Smooth muscle cell (in vitro differentiated cells): ENCODE measurements at regions not wholly inside any gene's neighbourhood (a gene's known extent, or its start where the extent isn't known, plus 50 kb on each side); places are given as distances from the start of the nearest gene placed in this dataset.
"Not testable (repeated sequence)": the region's sequence is repeated elsewhere in the genome, so short reads cannot be mapped to it uniquely, and the experiment has no call there.

Experiments
- DNase-seq: peaks from one replicate; lab custom pipeline; 2025; ENCODE audit not compliant: unreplicated experiment; lab: John Stamatoyannopoulos, UW
- H2AFZ ChIP-seq: fragments of 200-600 bp; sonication (generic); 2 replicates; pipeline ENCODE4 v1.6.0; 2016; ENCODE audit warnings: antibody characterized with exemption, low read depth, mild to moderate bottlenecking
- H3F3A ChIP-seq: fragments of 200-600 bp; sonication (generic); 2 replicates; pipeline ENCODE4 v1.6.0; 2017; ENCODE audit warnings: antibody characterized with exemption, low read depth
- H3K27ac ChIP-seq: fragments of 200-600 bp; sonication (generic); 2 replicates; pipeline ENCODE4 v1.5.1; 2016; ENCODE audit warnings: low read depth, mild to moderate bottlenecking
- H3K27me3 ChIP-seq: fragments of 200-600 bp; sonication (generic); 2 replicates; pipeline ENCODE4 v1.6.1; 2016; ENCODE audit warnings: low read depth, mild to moderate bottlenecking
- H3K36me3 ChIP-seq: fragments of 200-600 bp; sonication (generic); 2 replicates; pipeline ENCODE4 v1.5.1; 2016; ENCODE audit warnings: low read depth
- H3K4me1 ChIP-seq: fragments of 200-600 bp; sonication (generic); 2 replicates; pipeline ENCODE4 v1.5.1; 2016; ENCODE audit warnings: low read depth
- H3K4me2 ChIP-seq: fragments of 200-600 bp; sonication (generic); 2 replicates; pipeline ENCODE4 v1.6.0; 2016; ENCODE audit warnings: mild to moderate bottlenecking
- H3K4me3 ChIP-seq: fragments of 200-600 bp; sonication (generic); 2 replicates; pipeline ENCODE4 v1.5.1; 2016; ENCODE audit warnings: mild to moderate bottlenecking
- H3K79me2 ChIP-seq: fragments of 200-600 bp; sonication (generic); 2 replicates; pipeline ENCODE4 v1.6.0; 2016; ENCODE audit warnings: low read depth, mild to moderate bottlenecking
- H3K9ac ChIP-seq: fragments of 200-600 bp; sonication (generic); 2 replicates; pipeline ENCODE4 v1.6.0; 2016; ENCODE audit warnings: low read depth
- H3K9me3 ChIP-seq: fragments of 200-600 bp; sonication (generic); replicated peaks from 2 replicates; pipeline ENCODE4 v1.5.1; 2016; ENCODE audit warnings: low read depth
- H4K20me1 ChIP-seq: fragments of 200-600 bp; sonication (generic); 2 replicates; pipeline ENCODE4 v1.6.0; 2016; ENCODE audit warnings: low read depth
- CTCF ChIP-seq: fragments of 200-600 bp; sonication (generic); IDR thresholded peaks from 2 replicates; pipeline ENCODE4 v1.5.1; 2017; ENCODE audit warnings: borderline replicate concordance, mild to moderate bottlenecking, antibody characterized with exemption; ENCODE audit not compliant: insufficient read depth, poor library complexity, severe bottlenecking
- WGBS: methylation state at CpG from one replicate; pipeline ENCODE4 v1.1.7; 2016; ENCODE audit warnings: low lambda C conversion rate; 5-methylcytosine and 5-hydroxymethylcytosine counted together

- H3K27ac ChIP-seq, result peak overlapping the region; percentile 53
- H3F3A ChIP-seq, result no peaks in the 10 kb centered on the region
- no peaks in the 10 kb centered on the region for H3K79me2 ChIP-seq
- no peak overlapping the region for H3K4me3 ChIP-seq
- WGBS, result 74% methylated on average over 8 of the region's 8 CpGs
- H3K9me3 ChIP-seq, result no peaks in the 10 kb centered on the region
- no peak overlapping the region for H2AFZ ChIP-seq
- TF ChIP-seq CTCF, result no peak
- H4K20me1 ChIP-seq, result no peaks in the 10 kb centered on the region
- no peak for DNase-seq
- H3K4me2 ChIP-seq, result peak overlapping the region; percentile 49
- H3K4me1 ChIP-seq, result no peaks in the 10 kb centered on the region
- H3K9ac ChIP-seq, result peak overlapping the region; percentile 0
- H3K36me3 ChIP-seq, result no peaks in the 10 kb centered on the region
- no peaks in the 10 kb centered on the region for H3K27me3 ChIP-seq
These were observed 309.9 kb upstream of the NOX3 start for GRCh38 chr6:155765275-155766194.

- 98% methylated on average over 3 of the region's 3 CpGs for WGBS
- Histone ChIP-seq H3K27me3 (no peaks in the 10 kb centered on the region), H3K79me2 (no peaks in the 10 kb centered on the region), H3K4me1 (no peaks in the 10 kb centered on the region), H3K27ac (no peak overlapping the region), H3K4me2 (no peak overlapping the region), H3K9ac (no peak overlapping the region), H4K20me1 (no peaks in the 10 kb centered on the region), H3K9me3 (no peaks in the 10 kb centered on the region), H2AFZ (no peak overlapping the region), H3K4me3 (no peak overlapping the region), H3K36me3 (no peaks in the 10 kb centered on the region), H3F3A (no peaks in the 10 kb centered on the region)
- no peak for DNase-seq
- TF ChIP-seq CTCF, result no peak
These were observed 307.0 kb upstream of the NOX3 start for GRCh38 chr6:155762649-155763048.

GRCh38 chr6:155755452-155755851, 299.8 kb upstream of the NOX3 start:
- no peak overlapping the region for H3K9ac ChIP-seq
- DNase-seq, result no peak
- no peaks in the 10 kb centered on the region for H3K79me2 ChIP-seq
- H3K27ac ChIP-seq, result no peak overlapping the region
- H3K4me1 ChIP-seq, result no peaks in the 10 kb centered on the region
- H3K27me3 ChIP-seq, result no peaks in the 10 kb centered on the region
- no peak for TF ChIP-seq CTCF
- no peak overlapping the region for H3K4me3 ChIP-seq
- H3K36me3 ChIP-seq, result no peaks in the 10 kb centered on the region
- H3K4me2 ChIP-seq, result no peak overlapping the region
- no peaks in the 10 kb centered on the region for H3K9me3 ChIP-seq
- no peak overlapping the region for H2AFZ ChIP-seq
- WGBS, result 75% methylated on average over 3 of the region's 3 CpGs
- no peaks in the 10 kb centered on the region for H4K20me1 ChIP-seq
- H3F3A ChIP-seq, result no peaks in the 10 kb centered on the region

- DNase-seq, H3K27ac ChIP-seq, H3K27me3 ChIP-seq, H3K4me2 ChIP-seq, H3F3A ChIP-seq, H2AFZ ChIP-seq, H3K36me3 ChIP-seq, H4K20me1 ChIP-seq, H3K9ac ChIP-seq, H3K4me3 ChIP-seq, H3K9me3 ChIP-seq, H3K79me2 ChIP-seq, H3K4me1 ChIP-seq: not testable (repeated sequence)
- 87% methylated on average over 3 of the region's 3 CpGs for WGBS
These were observed 293.1 kb upstream of the NOX3 start for GRCh38 chr6:155748778-155749177.
